ENCODE measurements at regions not wholly inside any gene's neighbourhood (a gene's known extent, or its start where the extent isn't known, plus 50 kb on each side); places are given as distances from the start of the nearest gene placed in this dataset.
"Not testable (repeated sequence)": the region's sequence is repeated elsewhere in the genome, so short reads cannot be mapped to it uniquely, and the experiment has no call there.

DNA sequence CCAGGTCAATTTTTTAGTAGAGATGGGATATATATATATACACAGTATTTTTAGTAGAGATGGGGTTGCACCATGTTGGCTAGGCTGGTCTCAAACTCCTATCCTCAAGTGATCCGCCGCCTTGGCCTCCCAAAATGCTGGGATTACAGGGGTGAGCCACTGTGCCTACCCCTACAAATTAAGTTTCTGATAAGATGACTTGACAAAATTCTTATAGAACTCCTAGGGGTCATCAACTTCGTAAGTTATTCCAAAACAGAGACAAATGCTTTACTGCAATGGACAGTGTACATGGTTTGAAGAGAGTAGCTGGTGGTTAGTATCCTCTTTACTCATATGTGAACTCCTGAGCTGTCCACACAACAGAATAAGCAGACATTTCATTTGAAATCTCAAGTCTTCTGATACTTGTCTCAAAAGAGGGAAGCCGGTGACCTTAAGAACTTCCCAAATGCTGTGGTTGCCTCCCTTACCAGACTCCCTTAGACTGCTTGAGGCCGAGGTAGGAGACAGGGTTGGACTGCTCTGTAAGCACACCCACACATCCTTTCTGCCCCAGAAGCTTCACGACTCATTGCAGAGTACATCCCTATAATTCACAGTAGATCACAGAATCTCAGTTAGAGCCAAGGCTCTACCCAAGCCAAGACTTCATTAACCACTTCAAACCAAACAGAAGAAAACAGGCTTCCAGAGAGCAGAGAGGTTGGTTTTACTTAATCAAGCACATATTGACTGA, 244.1 kb upstream of the IRF2BP2 start:
- intact Hi-C loops (cut with DNase I), result no loop called here
- DNase-seq, result no peak

DNA sequence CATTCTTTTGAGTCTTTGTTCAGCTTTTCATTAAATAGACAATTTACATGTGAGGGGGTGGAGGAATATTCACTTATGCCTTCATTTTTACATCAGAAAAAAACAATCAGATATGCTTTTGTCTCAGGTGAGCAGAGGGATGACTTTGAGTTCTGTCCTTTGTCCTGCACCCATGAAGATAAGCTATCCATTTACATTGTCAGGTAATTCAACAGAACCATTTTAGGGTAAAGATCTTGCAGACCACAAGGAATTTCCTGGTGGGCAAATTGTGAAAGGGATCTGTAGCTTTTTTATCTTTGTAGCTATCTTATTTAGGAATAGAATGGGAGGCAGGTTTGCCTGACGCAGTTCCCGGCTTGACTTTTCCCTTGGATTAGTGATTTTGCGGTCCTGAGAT, 242.7 kb upstream of the IRF2BP2 start:
- intact Hi-C loops (cut with DNase I), result no loop called here
- DNase-seq, result no peak

DNA sequence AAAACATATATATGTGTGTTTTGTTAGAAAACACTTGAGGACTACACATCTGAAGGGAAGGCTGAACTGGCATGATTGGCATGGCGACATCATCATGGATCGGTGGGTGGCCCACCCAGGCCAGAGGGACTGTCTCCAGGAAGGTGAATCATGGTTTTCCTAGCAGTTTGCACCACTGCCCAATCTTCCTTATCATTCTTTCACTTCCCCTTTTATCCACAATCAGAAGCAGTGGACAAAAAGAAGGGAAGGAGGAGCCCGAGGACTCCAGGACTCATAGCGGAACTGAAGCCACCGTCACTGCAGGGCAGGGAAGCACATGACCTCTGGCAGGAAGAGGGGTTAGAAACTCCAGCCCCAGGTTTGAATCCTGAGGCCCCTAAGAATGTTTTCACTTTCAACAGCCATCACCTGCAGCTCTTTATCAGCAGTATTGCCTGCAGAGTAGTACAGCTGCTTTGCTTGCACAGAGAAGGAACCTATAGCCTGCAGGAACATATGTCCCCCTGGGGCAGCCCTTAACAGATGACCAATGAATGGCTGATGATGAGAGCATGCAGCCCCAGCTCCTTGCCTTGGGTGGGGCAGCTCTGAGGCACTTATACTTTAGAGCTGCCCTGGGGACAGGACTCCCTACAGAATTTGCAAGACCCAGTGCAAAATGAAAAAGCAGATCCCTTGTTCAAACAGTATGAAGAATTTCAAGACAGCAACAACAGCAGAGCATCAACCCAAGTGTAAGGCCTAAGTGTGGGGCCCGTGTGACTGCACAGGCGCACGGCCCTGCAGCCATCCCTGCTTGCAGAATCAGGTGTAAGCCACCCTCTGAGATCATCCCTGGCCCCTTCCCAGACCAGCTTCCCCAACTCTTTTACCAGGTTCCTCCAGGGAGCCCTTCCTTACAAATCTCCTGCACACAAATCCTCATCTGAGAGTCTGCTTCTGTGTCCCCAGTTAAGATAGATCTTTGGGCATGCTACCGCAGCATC, 241.8 kb upstream of the IRF2BP2 start:
- intact Hi-C loops (cut with DNase I), result no loop called here
- DNase-seq, result peak in 5 of 42 donors; percentile 18 to 51 (median 27)

DNA sequence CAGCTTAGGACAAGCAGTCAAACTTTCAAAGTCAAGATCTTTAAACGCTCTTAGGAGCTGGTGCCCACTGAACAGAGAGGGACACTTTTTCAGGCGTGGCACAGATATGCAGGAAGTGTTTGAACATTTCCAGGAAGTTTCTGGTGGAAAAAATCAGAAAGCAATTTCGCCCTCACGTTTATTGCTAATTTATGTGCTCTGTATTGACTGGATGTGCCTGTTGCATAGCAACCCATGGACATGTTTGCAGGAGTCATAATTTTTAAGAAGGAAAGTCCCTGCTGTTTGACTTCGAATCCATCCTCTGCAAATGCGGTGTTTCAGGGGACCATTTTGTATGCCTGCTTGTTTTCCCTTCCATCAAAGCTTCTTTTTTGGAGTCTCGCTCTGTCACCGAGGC, 239.9 kb upstream of the IRF2BP2 start:
- intact Hi-C loops (cut with DNase I), result no loop called here
- no peak for DNase-seq

DNA sequence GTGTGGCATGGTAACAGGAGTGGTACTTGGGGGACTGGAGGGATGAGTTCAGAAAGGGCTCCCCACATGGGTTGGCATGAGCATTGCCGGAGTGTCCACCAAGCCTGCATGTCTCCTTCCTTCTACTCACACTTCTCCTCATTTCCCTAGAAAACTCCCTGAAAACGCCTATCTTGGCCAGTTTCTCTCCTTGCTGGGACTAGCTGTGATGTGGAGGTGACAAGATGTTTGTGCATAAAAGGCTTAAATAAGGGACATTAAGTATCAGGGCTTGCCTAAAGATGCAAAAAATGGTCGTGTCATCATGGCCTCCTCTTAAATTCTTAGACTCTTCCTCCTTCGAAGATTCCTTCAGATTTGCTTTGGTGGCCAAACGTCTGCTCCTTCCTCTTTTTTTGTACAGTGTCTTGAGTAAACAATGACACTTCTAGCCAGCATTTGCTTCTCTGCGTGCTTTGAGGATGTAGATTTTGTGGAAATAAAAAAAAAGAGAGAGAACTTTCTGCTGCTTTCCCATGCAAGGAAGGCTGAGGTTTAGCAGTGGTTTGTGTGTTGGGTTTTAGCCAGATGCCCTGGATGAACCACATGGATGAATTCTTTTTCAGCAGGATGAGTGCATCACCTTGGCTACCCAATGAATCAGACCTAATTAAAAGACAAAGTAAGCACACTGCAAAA, 239.1 kb upstream of the IRF2BP2 start:
- DNase-seq, result peak in 23 of 42 donors; percentile 12 to 75 (median 40)
- intact Hi-C loops (cut with DNase I), result no loop called here

DNA sequence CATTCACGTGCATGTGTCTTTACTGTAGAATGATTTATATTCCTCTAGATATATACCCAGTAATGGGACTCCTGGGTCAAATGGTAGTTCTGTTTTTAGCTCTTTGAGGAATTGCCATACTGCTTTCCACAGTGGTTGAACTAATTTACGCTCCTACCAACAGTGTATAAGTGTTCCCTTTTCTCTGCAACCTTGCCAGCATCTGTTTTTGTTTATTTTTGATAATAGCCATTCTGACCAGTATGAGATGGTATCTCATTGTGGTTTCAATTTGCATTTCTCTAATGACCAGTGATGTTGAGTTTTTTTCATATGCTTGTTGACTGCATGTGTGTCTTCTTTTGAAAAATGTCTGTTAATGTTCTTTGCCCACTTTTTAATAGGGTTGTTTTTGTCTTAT, 236.8 kb upstream of the IRF2BP2 start:
- DNase-seq; intact Hi-C loops (cut with DNase I): not testable (repeated sequence)

DNA sequence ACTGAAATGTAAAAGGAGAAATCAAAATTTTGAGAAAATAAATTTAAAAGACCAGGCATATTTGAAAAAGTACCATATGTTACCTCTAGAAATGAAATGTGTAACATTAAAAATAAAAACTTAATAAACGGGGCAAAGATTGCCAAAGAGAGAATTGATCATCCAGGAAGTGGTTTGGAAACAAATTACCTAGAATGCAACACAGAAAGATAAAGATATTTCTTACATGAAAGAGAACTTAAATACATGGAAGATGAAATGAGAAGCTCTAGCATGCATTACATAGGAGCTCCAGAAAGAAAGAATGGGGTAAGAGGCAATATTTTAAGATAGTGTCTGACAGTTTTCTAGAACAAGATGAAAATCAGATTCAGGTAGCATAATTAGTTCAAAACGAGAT, 235.9 kb upstream of the IRF2BP2 start:
- DNase-seq, result no peak
- intact Hi-C loops (cut with DNase I), result no loop called here

DNA sequence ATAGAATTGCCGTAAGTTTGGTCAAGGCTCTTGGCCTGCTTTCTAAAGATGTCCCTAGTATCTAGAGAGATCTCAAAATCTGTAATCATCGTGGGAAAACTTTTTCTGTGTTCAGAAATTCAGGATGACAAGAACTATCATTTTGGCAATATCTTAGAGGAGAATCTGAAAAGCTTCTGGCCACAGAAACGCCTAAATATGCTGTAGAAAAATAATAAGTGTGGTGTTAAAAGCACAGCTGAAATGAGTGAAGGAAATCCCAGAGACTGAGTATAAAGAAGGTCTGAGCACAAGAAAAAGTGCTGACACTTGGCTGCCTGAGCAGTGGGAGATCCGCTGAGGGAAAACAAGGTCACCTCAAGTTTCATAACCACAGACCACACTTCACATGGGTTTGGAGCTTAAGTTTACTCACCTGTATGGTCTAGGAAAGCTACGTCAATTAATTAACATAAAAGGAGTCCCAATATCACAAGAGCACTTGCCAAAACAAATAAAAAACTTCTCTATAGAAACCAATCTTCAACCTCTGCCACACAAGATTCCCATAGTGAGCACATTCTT, 235.2 kb upstream of the IRF2BP2 start:
- no peak for DNase-seq
- intact Hi-C loops (cut with DNase I), result no loop called here

DNA sequence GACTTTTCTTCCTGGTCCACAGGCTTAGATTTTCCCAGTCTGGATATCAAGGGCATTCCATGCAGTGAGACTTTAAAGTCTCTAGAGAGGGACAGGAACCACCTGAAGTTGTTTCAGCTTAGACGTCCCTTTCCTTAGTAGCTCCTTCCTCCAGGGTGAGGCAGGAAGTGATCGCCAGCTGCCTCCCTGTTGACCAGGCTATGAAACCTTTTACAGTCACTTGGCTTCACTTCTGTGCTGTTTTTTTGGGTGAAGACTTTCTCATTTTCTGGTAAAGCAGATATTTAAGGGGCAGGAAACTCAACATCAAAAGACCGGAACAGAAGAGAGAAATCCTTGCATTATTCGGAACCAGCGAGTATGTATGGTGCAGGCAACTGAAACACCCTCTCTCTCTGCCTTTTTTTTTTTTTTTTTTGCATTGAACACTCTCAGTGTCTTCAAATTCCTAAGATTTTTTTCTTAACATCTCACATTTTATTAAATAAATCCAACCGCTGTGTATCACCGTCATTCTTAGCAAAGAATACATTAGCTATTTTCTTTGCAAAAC, 234.6 kb upstream of the IRF2BP2 start:
- no peak for DNase-seq
- intact Hi-C loops (cut with DNase I), result no loop called here

DNA sequence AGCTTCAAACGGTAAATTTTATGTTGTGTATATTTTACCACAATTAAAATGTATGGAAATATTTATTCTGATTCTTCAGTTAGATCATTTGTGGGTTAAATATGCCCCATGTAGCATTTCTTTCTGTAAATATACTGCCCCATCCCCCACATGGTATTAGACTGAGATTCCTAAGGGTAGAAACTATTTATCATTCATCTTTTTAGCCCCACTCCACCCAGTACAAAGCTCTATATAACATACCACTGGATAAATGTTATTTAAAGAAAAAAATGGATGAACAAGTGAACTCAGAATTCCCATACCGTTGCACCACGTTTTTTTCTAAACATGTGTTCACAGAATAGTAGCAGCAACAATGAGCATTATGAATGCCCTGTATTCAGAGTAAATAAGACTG, 234.0 kb upstream of the IRF2BP2 start:
- intact Hi-C loops (cut with DNase I), result no loop called here

DNA sequence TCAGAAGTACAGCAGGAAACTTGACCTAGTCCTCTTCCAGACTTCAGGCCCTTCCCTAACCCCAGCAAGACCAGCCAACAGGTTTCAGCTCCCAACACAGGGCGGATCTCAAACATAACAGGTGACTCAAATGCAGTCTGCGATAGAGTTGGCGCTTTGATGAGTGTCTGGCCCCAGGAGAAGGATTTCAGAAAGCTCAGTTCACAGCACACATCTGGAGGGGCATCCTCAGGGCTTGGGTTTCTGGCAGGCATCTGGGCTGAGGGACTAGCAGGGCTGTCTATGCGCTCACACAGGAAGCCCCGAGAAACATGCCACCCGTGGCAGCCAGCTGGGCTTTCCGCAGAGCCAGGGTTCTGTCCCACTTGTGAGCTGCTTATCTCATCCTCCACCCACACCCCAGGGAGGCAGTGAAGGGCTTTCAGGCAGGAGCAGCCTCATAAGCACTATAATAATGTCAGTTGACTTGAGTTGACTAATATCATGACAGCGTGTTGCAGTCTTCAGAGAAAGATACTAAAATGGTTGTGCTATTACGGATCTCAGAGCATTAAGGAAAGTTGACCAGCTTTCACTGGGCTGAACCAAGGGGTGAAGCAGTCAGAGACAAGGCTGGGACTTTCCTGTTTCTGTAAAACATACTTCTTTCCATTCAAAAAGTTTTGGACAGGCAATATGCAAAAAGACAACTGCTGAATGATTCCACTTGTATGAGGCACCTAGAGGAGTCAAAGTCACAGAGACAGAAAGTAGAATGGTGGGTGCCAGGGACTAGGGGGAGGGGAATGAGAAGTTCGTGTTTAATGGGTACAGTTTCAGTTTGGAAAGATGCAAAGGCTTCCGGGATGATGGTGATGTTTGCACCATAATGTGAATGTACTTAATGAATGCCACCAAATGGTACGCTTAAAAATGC, 233.0 kb upstream of the IRF2BP2 start:
- intact Hi-C loops (cut with DNase I), result no loop called here
- DNase-seq, result peak in 28 of 42 donors; percentile 9 to 71 (median 36)

More for the DNA sequence above, 234.0 kb upstream of the IRF2BP2 start:
- no peak for DNase-seq

DNA sequence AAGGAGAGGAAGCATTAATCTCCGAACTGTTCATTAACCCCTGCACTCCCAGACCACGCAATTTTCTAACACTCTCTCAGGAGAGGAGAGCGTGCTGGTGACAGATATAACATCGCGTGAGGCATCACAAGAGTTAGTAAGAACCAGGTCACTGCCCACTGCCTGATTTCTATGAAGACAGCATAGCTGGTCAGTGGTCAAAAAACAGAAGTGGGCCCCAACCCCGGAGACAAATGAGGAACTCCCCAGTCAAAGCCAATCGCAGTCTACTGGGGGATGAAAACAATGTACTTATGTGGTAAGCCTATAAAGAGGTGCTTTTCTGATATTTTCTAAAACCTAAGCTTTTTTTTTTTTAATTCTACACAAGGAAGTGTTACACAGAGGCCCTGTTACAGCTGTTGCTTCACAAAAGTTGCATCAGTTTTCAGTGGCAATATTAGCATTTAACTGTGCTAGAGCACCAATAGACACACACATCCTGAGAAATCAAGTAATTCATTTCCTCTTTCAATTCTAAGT, 231.8 kb upstream of the IRF2BP2 start:
- intact Hi-C loops (cut with DNase I), result no loop called here

DNA sequence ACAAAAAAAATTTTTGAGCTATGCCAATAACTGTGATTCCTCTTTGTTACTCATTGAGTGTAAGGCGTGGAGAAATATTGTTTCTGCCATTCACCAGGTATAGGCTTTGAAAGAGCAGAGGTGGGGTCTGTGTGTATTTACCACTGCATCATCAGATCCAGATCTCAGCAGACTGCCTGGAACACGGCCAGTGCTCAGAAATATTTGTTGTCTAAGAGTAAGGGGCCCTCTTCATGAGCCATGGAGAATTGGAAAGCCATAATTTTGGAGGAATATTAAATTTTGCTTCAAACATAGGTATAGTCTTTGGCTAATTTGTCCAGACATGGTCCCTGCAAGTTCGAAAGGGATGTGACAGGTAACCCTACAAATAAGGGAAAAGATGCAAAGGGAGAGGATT, 231.3 kb upstream of the IRF2BP2 start:
- intact Hi-C loops (cut with DNase I), result no loop called here
- DNase-seq, result no peak

More for the DNA sequence above, 231.8 kb upstream of the IRF2BP2 start:
- peak in 20 of 42 donors; percentile 20 to 59 (median 40) for DNase-seq

DNA sequence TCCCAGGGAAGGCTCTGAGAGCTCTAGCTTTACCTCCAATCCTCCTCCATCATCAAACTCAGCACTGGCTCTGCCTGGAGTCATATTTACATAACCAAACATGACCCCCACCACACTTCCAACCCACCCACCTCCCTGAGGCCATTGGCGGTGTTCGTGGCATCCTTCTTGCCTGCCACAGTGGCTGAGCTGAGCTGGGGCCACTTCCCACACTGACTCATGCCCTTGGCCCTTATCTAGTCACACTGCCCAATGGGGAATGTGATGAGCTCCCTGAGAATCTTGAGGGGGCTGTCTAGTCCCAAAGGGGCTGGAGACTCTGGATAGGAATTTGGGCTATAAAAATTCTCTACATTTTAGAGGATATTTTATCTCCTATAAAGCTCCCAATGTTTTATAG, 230.9 kb upstream of the IRF2BP2 start:
- intact Hi-C loops (cut with DNase I), result no loop called here
- DNase-seq, result no peak

DNA sequence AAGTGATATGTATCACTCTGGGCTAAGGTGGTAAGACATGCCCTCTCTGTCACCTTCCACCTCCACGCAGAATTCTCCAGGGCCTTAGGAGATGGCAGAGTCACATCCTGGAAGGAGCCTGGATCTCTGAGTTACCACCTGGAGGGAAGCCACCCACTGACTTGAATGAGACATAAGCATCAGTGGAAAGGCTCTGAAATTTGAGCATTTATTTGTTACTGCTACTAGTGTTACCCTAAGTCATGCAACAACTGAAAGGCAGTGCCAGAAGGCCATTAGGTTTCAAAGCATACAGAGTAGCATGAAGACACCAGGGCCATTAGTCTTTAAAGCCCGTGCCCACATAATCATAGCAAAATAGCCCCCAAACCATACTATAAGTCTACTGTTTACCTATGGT, 230.3 kb upstream of the IRF2BP2 start:
- DNase-seq, result no peak
- intact Hi-C loops (cut with DNase I), result no loop called here

DNA sequence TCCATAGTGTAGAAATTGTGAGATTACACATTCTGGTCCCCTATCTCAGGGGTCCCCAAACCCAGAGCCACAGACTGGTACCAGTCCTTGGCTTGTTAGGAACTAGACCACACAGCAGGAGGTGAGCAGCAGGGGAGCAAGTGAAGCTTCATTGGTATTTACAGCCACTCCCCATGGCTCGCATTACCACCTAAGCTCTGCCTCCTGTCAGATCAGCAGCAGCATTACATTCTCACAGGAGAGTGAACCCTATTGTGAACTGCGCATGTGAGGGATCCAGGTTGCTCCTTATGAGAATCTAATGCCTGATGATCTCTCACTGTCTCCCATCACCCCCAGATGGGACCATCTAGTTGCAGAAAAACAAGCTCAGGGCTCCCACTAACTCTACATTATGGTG, 229.7 kb upstream of the IRF2BP2 start:
- intact Hi-C loops (cut with DNase I), result loop anchor here (10.0 kb wide), 1 partner anchor 115 kb away; no protein-coding TSS in a partner anchor
- DNase-seq, result no peak

DNA sequence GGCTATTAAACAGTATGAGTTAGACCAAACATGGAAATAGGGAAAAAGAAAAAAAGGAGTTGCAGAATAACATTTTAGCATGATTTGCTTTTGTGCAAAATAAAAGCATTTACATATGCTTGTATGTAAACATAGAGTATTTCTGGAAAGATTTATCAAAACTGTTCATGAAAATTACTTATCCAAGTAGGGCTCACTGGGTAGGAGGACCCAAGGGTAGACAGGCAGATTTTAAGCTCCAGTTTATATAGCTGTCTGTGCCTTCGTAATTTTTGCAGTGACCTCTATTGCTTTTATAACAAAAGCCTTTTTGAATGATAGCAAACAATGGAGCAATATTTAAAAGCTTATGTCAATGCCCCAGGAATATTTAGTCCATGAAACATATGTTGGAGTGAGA, 228.8 kb upstream of the IRF2BP2 start:
- no peak for DNase-seq
- intact Hi-C loops (cut with DNase I), result loop anchor here (10.0 kb wide), 1 partner anchor 114 kb away; no protein-coding TSS in a partner anchor

DNA sequence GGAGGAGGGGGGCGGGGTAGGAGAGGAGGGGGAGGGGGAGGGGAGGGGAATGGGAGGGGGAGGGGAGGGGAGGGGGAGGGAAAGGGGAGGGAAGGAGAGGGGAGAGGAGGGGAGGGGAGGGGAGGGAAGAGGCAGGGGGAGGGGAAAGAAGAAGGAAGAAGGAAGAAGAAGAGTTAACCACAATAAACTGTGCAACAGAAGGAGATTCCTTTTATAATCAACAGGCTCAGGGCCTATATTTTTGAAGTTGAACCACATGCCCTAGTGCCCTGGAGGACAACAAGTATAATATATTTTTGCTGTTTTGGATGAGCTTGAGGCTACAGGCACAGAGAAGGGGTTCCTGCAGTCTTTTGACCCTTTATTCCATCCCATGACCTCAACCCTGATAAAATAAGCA, 228.2 kb upstream of the IRF2BP2 start:
- DNase-seq, result no peak
- intact Hi-C loops (cut with DNase I), result loop anchor here (10.0 kb wide), 1 partner anchor 113 kb away; no protein-coding TSS in a partner anchor
